ENCODE measurements at regions not wholly inside any gene's neighbourhood (a gene's known extent, or its start where the extent isn't known, plus 50 kb on each side); places are given as distances from the start of the nearest gene placed in this dataset.
"Not testable (repeated sequence)": the region's sequence is repeated elsewhere in the genome, so short reads cannot be mapped to it uniquely, and the experiment has no call there.

- peaks cover 3% of the 10 kb centered on the region for H3K9me3 Mint-ChIP-seq
- no peak overlapping the region for H3K4me3 Mint-ChIP-seq
- no peaks in the 10 kb centered on the region for H3K27me3 Mint-ChIP-seq
- no peaks in the 10 kb centered on the region for H3K4me1 Mint-ChIP-seq
- CTCF ChIA-PET, result interaction anchor here (1.0 kb wide), 1 partner anchor 8 kb away, joined by 3 read pairs; no protein-coding TSS in a partner anchor
- no peak overlapping the region for H3K27ac Mint-ChIP-seq
- DNase-seq, result no peak
- no peaks in the 10 kb centered on the region for H3K36me3 Mint-ChIP-seq
These were observed 303.9 kb downstream of the FOXO1 start for GRCh38 chr13:40362502-40362901.

DNA sequence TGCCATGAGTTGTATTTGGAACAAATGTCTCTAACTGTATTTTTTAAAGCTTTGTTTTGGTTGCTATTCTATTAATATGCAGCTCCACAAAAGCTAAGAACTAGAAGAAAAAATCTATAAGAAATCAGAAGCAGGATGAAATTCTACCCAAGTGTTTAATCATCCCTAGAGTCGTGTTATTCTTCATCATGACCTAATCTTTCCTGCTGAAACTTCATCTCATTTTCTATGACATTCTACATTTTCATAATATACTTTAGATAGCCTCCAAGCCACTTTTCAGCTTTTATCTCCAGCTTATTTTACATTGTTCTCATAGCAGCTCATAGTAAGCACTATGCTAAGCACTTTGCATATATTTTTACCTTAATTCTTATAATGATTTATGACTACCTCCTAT lies 302.8 kb downstream of the FOXO1 start:
- CTCF ChIA-PET, result no interaction called here
- Mint-ChIP-seq H3K27me3 (no peaks in the 10 kb centered on the region), H3K36me3 (no peaks in the 10 kb centered on the region), H3K4me3 (no peak overlapping the region), H3K4me1 (no peaks in the 10 kb centered on the region), H3K27ac (no peak overlapping the region), H3K9me3 (peaks cover 3% of the 10 kb centered on the region)
- DNase-seq, result no peak

GRCh38 chr13:40366119-40366518 lies 300.3 kb downstream of the FOXO1 start:
- H3K27ac Mint-ChIP-seq, result no peak overlapping the region
- H3K4me1 Mint-ChIP-seq, result peaks cover 16% of the 10 kb centered on the region
- peaks cover 3% of the 10 kb centered on the region for H3K9me3 Mint-ChIP-seq
- CTCF ChIA-PET, result no interaction called here
- H3K36me3 Mint-ChIP-seq, result no peaks in the 10 kb centered on the region
- no peak for DNase-seq
- H3K4me3 Mint-ChIP-seq, result no peak overlapping the region
- H3K27me3 Mint-ChIP-seq, result no peaks in the 10 kb centered on the region

- H3K27ac Mint-ChIP-seq, result no peak overlapping the region
- H3K4me1 Mint-ChIP-seq, result peaks cover 30% of the 10 kb centered on the region
- H3K36me3 Mint-ChIP-seq, result peaks cover 5% of the 10 kb centered on the region
- no peak overlapping the region for H3K4me3 Mint-ChIP-seq
- CTCF ChIA-PET, result no interaction called here
- peaks cover 3% of the 10 kb centered on the region for H3K9me3 Mint-ChIP-seq
- DNase-seq, result no peak
- H3K27me3 Mint-ChIP-seq, result no peaks in the 10 kb centered on the region
These were observed 298.1 kb downstream of the FOXO1 start for GRCh38 chr13:40368127-40368891.

DNA sequence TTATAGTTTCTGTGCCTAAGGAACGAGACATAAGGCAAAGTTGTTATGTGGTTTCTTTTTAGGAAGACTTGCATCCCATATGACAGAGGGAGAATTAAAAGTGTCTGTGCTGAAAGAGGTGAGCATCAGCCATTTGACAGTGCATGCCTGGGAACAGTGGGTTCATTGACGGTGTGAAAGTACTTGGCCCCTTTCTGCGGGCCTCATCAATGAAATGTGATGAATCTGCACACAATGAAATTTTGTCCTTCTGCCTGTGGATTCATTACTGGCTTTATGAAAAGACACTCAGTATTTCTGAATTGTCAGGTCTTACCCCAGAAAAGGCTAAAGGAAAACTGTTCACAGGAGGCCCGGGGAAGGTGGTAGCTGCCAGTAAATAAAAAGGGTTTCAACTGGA lies 295.8 kb downstream of the FOXO1 start:
- peaks cover 15% of the 10 kb centered on the region for H3K9me3 Mint-ChIP-seq
- H3K4me1 Mint-ChIP-seq, result peaks cover 42% of the 10 kb centered on the region
- peak overlapping the region; percentile 25 for H3K4me3 Mint-ChIP-seq
- CTCF ChIA-PET, result interaction anchor here (1.0 kb wide), 1 partner anchor 8 kb away, joined by 3 read pairs; no protein-coding TSS in a partner anchor
- peak overlapping the region; percentile 42 for H3K27ac Mint-ChIP-seq
- peaks cover 4% of the 10 kb centered on the region for H3K27me3 Mint-ChIP-seq
- no peak for DNase-seq
- H3K36me3 Mint-ChIP-seq, result peaks cover 15% of the 10 kb centered on the region

GRCh38 chr13:40371531-40372125 lies 294.8 kb downstream of the FOXO1 start:
- Mint-ChIP-seq H3K27ac (peak overlapping the region; percentile 42), H3K27me3 (peaks cover 4% of the 10 kb centered on the region), H3K4me1 (peaks cover 42% of the 10 kb centered on the region), H3K36me3 (peaks cover 15% of the 10 kb centered on the region), H3K9me3 (peaks cover 15% of the 10 kb centered on the region), H3K4me3 (no peak overlapping the region)
- DNase-seq, result no peak
- CTCF ChIA-PET, result interaction anchor here (0.6 to 1.0 kb wide), 2 partner anchors 9 to 52 kb away, joined by 3 read pairs; no protein-coding TSS in a partner anchor

DNA sequence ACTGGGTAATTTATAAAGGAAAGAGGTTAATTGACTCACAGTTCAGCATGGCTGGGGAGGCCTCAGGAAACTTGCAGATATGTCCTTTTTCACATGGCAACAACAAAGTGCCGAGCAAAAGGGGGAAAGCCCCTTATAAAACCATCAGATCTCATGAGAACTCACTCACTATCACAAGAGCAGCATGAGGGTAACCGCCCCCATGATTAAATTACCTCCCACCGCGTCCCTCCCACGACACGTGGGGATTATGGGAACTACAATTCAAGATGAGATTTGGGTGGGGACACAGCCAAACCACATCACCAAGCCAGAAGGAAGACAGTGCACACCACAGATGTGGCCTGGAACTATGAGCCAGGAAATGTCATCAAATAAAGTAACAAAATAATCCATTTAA lies 292.8 kb downstream of the FOXO1 start:
- peaks cover 42% of the 10 kb centered on the region for H3K4me1 Mint-ChIP-seq
- peaks cover 19% of the 10 kb centered on the region for H3K9me3 Mint-ChIP-seq
- CTCF ChIA-PET, H3K4me3 Mint-ChIP-seq: not testable (repeated sequence)
- H3K27me3 Mint-ChIP-seq, result peaks cover 12% of the 10 kb centered on the region
- peak; percentile 35 for DNase-seq
- H3K36me3 Mint-ChIP-seq, result peaks cover 15% of the 10 kb centered on the region
- peak overlapping the region; percentile 79 for H3K27ac Mint-ChIP-seq

- H3K27ac Mint-ChIP-seq, result no peak overlapping the region
These were observed 290.8 kb downstream of the FOXO1 start for GRCh38 chr13:40375489-40376171.

GRCh38 chr13:40376296-40376849 lies 290.1 kb downstream of the FOXO1 start:
- H3K27ac Mint-ChIP-seq, result no peak overlapping the region
- peaks cover 17% of the 10 kb centered on the region for H3K36me3 Mint-ChIP-seq
- H3K9me3 Mint-ChIP-seq, result peaks cover 19% of the 10 kb centered on the region
- H3K4me3 Mint-ChIP-seq, result no peak overlapping the region
- H3K4me1 Mint-ChIP-seq, result peaks cover 27% of the 10 kb centered on the region
- DNase-seq, result no peak
- peaks cover 16% of the 10 kb centered on the region for H3K27me3 Mint-ChIP-seq
- CTCF ChIA-PET, result no interaction called here

More at GRCh38 chr13:40375489-40376171, 290.8 kb downstream of the FOXO1 start:
- peaks cover 19% of the 10 kb centered on the region for H3K9me3 Mint-ChIP-seq
- peaks cover 17% of the 10 kb centered on the region for H3K36me3 Mint-ChIP-seq
- H3K4me3 Mint-ChIP-seq, result no peak overlapping the region
- H3K27me3 Mint-ChIP-seq, result peaks cover 16% of the 10 kb centered on the region
- CTCF ChIA-PET, result interaction anchor here (0.7 to 1.3 kb wide), 2 partner anchors 9 to 69 kb away, joined by 3 to 5 read pairs; no protein-coding TSS in a partner anchor
- H3K4me1 Mint-ChIP-seq, result peaks cover 34% of the 10 kb centered on the region
- no peak for DNase-seq

DNA sequence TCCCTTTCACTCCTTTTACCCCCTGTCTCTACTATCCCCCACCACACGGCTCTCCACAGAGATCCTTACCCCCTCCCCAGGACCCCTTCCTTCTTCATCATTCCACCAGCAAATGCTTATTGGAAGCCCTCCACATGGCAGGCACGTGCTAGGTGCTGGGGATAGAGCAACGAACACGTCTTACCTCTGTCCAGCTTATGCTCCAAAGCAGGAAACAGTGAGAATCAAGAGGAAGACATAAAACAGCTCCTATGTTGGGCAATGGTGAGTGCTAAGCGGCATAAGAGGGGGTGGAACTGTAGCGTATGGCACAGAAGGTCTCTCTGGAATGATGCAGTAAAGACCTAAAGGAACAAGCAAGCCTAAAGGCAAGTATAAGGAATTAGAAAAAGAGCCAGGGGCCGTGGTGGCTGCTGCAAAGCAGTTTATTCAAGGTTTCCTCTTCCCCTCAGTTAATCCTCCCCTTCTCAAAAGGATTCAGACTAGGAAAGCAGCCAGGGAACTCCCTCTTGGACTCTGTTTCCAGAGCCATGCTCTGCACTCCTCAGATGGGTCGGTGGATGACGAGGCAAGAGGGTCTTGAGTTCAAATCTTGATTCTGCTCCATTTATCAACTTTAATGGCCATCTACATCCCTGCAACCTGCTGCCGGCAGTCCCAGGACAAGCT lies 289.4 kb downstream of the FOXO1 start:
- Mint-ChIP-seq H3K27me3 (peaks cover 16% of the 10 kb centered on the region), H3K36me3 (peaks cover 17% of the 10 kb centered on the region), H3K4me3 (no peak overlapping the region), H3K9me3 (peaks cover 19% of the 10 kb centered on the region), H3K27ac (no peak overlapping the region), H3K4me1 (peaks cover 21% of the 10 kb centered on the region)
- DNase-seq, result no peak
- CTCF ChIA-PET, result no interaction called here

DNA sequence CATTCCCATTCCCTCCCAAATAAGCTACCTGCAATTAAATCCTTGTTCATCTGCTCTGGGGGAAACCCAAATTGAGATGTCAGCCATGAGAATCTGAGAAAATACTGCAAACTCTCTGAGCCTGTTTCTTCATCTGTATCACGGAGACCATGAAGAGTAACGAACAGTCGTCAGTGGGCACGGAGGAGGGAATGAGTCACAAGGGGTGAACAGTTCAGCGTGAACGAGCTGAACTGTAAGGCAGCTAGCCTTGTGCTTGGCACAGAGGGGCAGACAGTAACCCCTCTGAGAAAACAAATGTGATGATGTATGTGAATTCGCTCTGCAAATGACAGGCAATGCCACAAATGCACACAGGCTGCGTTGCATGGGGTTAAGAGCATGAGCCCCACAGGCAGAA lies 288.7 kb downstream of the FOXO1 start:
- Mint-ChIP-seq H3K27me3 (peaks cover 16% of the 10 kb centered on the region), H3K4me1 (peaks cover 20% of the 10 kb centered on the region)

DNA sequence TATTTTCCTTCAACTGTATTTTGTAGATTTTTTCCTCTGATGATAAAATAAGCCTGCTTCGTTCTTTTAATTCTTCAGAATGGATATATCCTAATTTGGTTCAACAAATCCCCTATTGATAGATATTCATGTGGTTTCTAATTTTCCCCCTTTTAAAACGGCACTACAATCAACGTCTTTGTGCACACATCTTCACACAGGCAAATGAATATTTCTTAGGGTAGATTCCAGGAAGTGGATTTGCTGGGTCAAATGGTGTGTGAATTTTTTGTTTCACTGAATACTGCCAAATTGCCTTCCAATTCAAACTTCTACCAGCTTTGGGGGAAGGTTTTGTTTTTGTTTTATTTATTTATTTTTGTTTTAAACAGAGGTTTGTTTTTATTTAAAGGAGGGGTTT lies 287.2 kb downstream of the FOXO1 start:
- Mint-ChIP-seq H3K27me3 (peaks cover 16% of the 10 kb centered on the region), H3K4me1 (peaks cover 8% of the 10 kb centered on the region), H3K4me3 (no peak overlapping the region), H3K9me3 (peaks cover 8% of the 10 kb centered on the region), H3K36me3 (peaks cover 4% of the 10 kb centered on the region), H3K27ac (no peak overlapping the region)
- CTCF ChIA-PET, result no interaction called here
- DNase-seq, result no peak

More for the DNA sequence above, 288.7 kb downstream of the FOXO1 start:
- H3K9me3 Mint-ChIP-seq, result peaks cover 19% of the 10 kb centered on the region
- DNase-seq, result no peak
- H3K27ac Mint-ChIP-seq, result no peak overlapping the region
- H3K36me3 Mint-ChIP-seq, result peaks cover 17% of the 10 kb centered on the region
- CTCF ChIA-PET, result interaction anchor here (0.8 kb wide), 1 partner anchor 62 kb away, joined by 3 read pairs; no protein-coding TSS in a partner anchor
- no peak overlapping the region for H3K4me3 Mint-ChIP-seq

DNA sequence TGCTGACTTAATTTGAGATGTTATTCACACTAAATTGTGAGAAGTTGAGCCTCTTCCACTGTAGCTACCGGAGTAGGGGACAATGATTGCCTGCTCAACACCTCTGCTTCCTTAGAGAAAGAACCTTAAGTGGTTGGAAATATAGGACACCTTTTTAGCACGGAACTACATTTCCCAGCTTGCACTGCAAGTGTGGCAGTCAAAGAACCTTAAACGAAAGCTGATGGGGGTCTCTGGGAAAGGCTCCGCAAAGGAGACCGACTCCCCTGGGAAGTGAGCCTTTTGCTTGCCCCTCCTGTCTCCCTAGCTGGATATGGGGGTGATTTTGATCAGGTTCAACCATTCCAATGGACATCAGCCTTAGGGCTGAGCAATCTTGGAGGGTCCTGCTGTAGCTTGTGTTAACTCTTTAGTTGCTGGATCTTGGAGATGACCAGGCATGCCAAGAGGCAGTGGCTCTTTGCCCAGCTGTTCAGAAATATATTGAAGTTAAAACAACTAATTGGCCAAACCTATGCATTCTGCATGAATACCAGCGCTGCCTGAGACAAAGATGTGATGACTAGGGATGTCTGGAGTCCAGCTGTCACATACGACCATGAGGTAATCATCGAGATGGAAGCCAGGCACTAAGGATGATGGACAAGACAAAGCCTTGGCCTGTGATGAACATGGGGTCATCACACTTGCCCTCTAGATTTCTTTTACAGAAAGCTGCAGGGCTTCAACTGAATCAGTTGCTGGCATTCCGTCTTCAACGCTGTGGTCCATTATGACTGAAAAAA lies 286.5 kb downstream of the FOXO1 start:
- H3K9me3 Mint-ChIP-seq, result peaks cover 6% of the 10 kb centered on the region
- peaks cover 15% of the 10 kb centered on the region for H3K27me3 Mint-ChIP-seq
- no peak overlapping the region for H3K27ac Mint-ChIP-seq
- peaks cover 7% of the 10 kb centered on the region for H3K36me3 Mint-ChIP-seq
- DNase-seq, result no peak
- CTCF ChIA-PET, result no interaction called here
- peaks cover 9% of the 10 kb centered on the region for H3K4me1 Mint-ChIP-seq
- no peak overlapping the region for H3K4me3 Mint-ChIP-seq
